HG03066 (cell line): ENCODE measurements at regions not wholly inside any gene's neighbourhood (a gene's known extent, or its start where the extent isn't known, plus 50 kb on each side); places are given as distances from the start of the nearest gene placed in this dataset.

Experiments used
- ATAC-seq: cut with Tn5 transposase; IDR thresholded peaks from one replicate; pipeline ENCODE4 v1.9.1; 2021; ENCODE audit warnings: low read depth; ENCODE audit not compliant: unreplicated experiment

GRCh38 chr20:22008456-22008855 is 303.0 kb downstream of the PAX1 start:
- ATAC-seq, result no peak

- ATAC-seq, result no peak
These were observed 300.8 kb downstream of the PAX1 start for GRCh38 chr20:22006306-22006705.

- ATAC-seq, result no peak
These were observed 300.1 kb downstream of the PAX1 start for GRCh38 chr20:22005535-22005934.

- no peak for ATAC-seq
These were observed 299.5 kb downstream of the PAX1 start for GRCh38 chr20:22004946-22005345.

GRCh38 chr20:22003680-22004079 is 298.2 kb downstream of the PAX1 start:
- ATAC-seq, result no peak

- ATAC-seq, result no peak
These were observed 296.4 kb downstream of the PAX1 start for GRCh38 chr20:22001886-22002285.

GRCh38 chr20:21995461-21995860 is 290.0 kb downstream of the PAX1 start:
- ATAC-seq, result no peak

- ATAC-seq, result no peak
These were observed 288.7 kb downstream of the PAX1 start for GRCh38 chr20:21994203-21994602.

- ATAC-seq, result no peak
These were observed 277.1 kb downstream of the PAX1 start for GRCh38 chr20:21982559-21982958.

- ATAC-seq, result no peak
These were observed 276.3 kb downstream of the PAX1 start for GRCh38 chr20:21981597-21982344.

GRCh38 chr20:21981179-21981578 is 275.7 kb downstream of the PAX1 start:
- no peak for ATAC-seq

GRCh38 chr20:21971436-21971835 is 266.0 kb downstream of the PAX1 start:
- no peak for ATAC-seq

- no peak for ATAC-seq
These were observed 263.0 kb downstream of the PAX1 start for GRCh38 chr20:21968486-21968885.

- no peak for ATAC-seq
These were observed 262.0 kb downstream of the PAX1 start for GRCh38 chr20:21967481-21967880.

GRCh38 chr20:21956591-21956990 is 251.1 kb downstream of the PAX1 start:
- no peak for ATAC-seq

- ATAC-seq, result no peak
These were observed 241.9 kb downstream of the PAX1 start for GRCh38 chr20:21947406-21947805.

- ATAC-seq, result no peak
These were observed 238.8 kb downstream of the PAX1 start for GRCh38 chr20:21944227-21944626.

- ATAC-seq, result no peak
These were observed 236.7 kb downstream of the PAX1 start for GRCh38 chr20:21941941-21942805.

GRCh38 chr20:21936720-21937380 is 231.4 kb downstream of the PAX1 start:
- no peak for ATAC-seq

- ATAC-seq, result no peak
These were observed 230.8 kb downstream of the PAX1 start for GRCh38 chr20:21936261-21936660.

GRCh38 chr20:21933526-21933925 is 228.1 kb downstream of the PAX1 start:
- no peak for ATAC-seq
